MM.1S (cell line): ENCODE measurements at regions not wholly inside any gene's neighbourhood (a gene's known extent, or its start where the extent isn't known, plus 50 kb on each side); places are given as distances from the start of the nearest gene placed in this dataset.

ENCODE experiments used
- DNase-seq: peaks from one replicate; pipeline ENCODE4 v3.0.0-alpha.2; 2015
- H2AFZ ChIP-seq: fragments of 300-600 bp; sonication (generic); 2 replicates; pipeline ENCODE4 v1.6.0; 2016; ENCODE audit warnings: antibody characterized with exemption, low read length
- H3F3A ChIP-seq: fragments of 300-600 bp; sonication (generic); 2 replicates; pipeline ENCODE4 v1.6.1; 2016; ENCODE audit warnings: mild to moderate bottlenecking, antibody characterized with exemption, low read length, moderate library complexity, mixed read lengths; ENCODE audit not compliant: insufficient read depth
- H3K27ac ChIP-seq: fragments of 300-600 bp; sonication (generic); 2 replicates; pipeline ENCODE4 v1.5.1; 2016; ENCODE audit warnings: mild to moderate bottlenecking, low read length
- H3K27me3 ChIP-seq: fragments of 300-600 bp; sonication (generic); replicated peaks from 2 replicates; pipeline ENCODE4 v1.6.0; 2016; ENCODE audit warnings: low read length; ENCODE audit not compliant: insufficient read depth
- H3K36me3 ChIP-seq: fragments of 300-600 bp; sonication (generic); replicated peaks from 2 replicates; pipeline ENCODE4 v1.6.1; 2016; ENCODE audit warnings: mild to moderate bottlenecking, low read length, mixed read lengths; ENCODE audit not compliant: insufficient read depth
- H3K4me1 ChIP-seq: fragments of 300-600 bp; sonication (generic); 2 replicates; pipeline ENCODE4 v1.6.1; 2016; ENCODE audit warnings: low read length, mixed read lengths
- H3K4me2 ChIP-seq: fragments of 300-600 bp; sonication (generic); 2 replicates; pipeline ENCODE4 v1.6.0; 2016; ENCODE audit warnings: low read depth, low read length
- H3K4me3 ChIP-seq: fragments of 300-600 bp; sonication (generic); 2 replicates; pipeline ENCODE4 v1.5.1; 2016; ENCODE audit warnings: low read length, mixed read lengths
- H3K79me2 ChIP-seq: fragments of 300-600 bp; sonication (generic); 2 replicates; pipeline ENCODE4 v1.6.1; 2016; ENCODE audit warnings: mixed run types, low read length, mixed read lengths
- H3K9ac ChIP-seq: fragments of 300-600 bp; sonication (generic); 2 replicates; pipeline ENCODE4 v1.6.1; 2016; ENCODE audit warnings: low read length, mixed read lengths
- H3K9me2 ChIP-seq: fragments of 300-600 bp; sonication (generic); replicated peaks from 2 replicates; pipeline ENCODE4 v1.6.1; 2016; ENCODE audit warnings: mild to moderate bottlenecking, low read length, mixed read lengths; ENCODE audit not compliant: insufficient read depth
- H3K9me3 ChIP-seq: fragments of 300-600 bp; sonication (generic); replicated peaks from 2 replicates; pipeline ENCODE4 v1.6.1; 2016; ENCODE audit warnings: mild to moderate bottlenecking, low read length, mixed read lengths; ENCODE audit not compliant: insufficient read depth
- H4K20me1 ChIP-seq: fragments of 300-600 bp; sonication (generic); 2 replicates; pipeline ENCODE4 v1.6.1; 2016; ENCODE audit warnings: mild to moderate bottlenecking, low read length, moderate library complexity, mixed read lengths; ENCODE audit not compliant: insufficient read depth
- CTCF ChIP-seq: fragments of 300-600 bp; sonication (generic); IDR thresholded peaks from 2 replicates; pipeline ENCODE4 v1.5.1; 2016; ENCODE audit warnings: antibody characterized with exemption, low read length, mixed read lengths
- EZH2 ChIP-seq: fragments of 300-600 bp; sonication (generic); optimal IDR thresholded peaks from 2 replicates; pipeline ENCODE3; 2017; ENCODE audit warnings: low read depth, mild to moderate bottlenecking, antibody characterized with exemption, low read length, mixed read lengths
- EZH2phosphoT487 ChIP-seq: fragments of 300-600 bp; sonication (generic); IDR thresholded peaks from 2 replicates; pipeline ENCODE4 v1.6.1; 2018; ENCODE audit warnings: antibody characterized with exemption, low read length

DNA sequence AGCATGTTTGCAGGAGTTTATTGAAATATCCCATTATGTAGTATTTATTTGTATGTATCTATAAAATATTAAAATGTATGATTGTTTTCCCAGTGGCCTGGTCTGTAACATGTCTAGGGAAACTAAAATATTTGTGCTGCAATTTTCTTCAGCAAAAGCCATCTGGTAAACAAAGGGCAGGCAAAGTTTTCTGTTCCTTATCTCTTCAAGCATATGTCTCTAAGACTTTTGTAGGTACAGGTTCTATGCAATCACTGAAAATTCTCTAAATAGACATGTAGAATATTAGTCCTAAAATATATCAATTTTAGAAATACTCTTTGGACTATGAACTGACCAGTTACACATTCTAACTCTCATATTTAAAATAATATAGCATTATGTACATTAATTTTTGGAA is 585.8 kb upstream of the RGS18 start:
- no peak for TF ChIP-seq EZH2phosphoT487
- no peaks in the 10 kb centered on the region for H4K20me1 ChIP-seq
- no peak for DNase-seq
- H3K79me2 ChIP-seq, result no peaks in the 10 kb centered on the region
- H3K4me1 ChIP-seq, result no peaks in the 10 kb centered on the region
- H3K4me3 ChIP-seq, result no peak overlapping the region
- no peaks in the 10 kb centered on the region for H3F3A ChIP-seq
- no peaks in the 10 kb centered on the region for H3K9me2 ChIP-seq
- H3K9me3 ChIP-seq, result no peaks in the 10 kb centered on the region
- no peak overlapping the region for H3K9ac ChIP-seq
- no peak overlapping the region for H3K27ac ChIP-seq
- no peaks in the 10 kb centered on the region for H3K36me3 ChIP-seq
- no peak overlapping the region for H2AFZ ChIP-seq
- no peak overlapping the region for H3K4me2 ChIP-seq
- no peaks in the 10 kb centered on the region for H3K27me3 ChIP-seq

GRCh38 chr1:191575180-191575579 is 583.1 kb upstream of the RGS18 start:
- Histone ChIP-seq H4K20me1 (no peaks in the 10 kb centered on the region), H3K4me1 (no peaks in the 10 kb centered on the region), H3K36me3 (no peaks in the 10 kb centered on the region), H3K4me3 (no peak overlapping the region), H3K27me3 (no peaks in the 10 kb centered on the region), H3K9me3 (no peaks in the 10 kb centered on the region), H3K9me2 (no peaks in the 10 kb centered on the region), H3K27ac (no peak overlapping the region), H3K79me2 (no peaks in the 10 kb centered on the region), H3F3A (no peaks in the 10 kb centered on the region), H2AFZ (no peak overlapping the region), H3K4me2 (no peak overlapping the region), H3K9ac (no peak overlapping the region)
- DNase-seq, result no peak
- no peak for TF ChIP-seq EZH2phosphoT487
- no peak for TF ChIP-seq CTCF
- no peak for TF ChIP-seq EZH2

DNA sequence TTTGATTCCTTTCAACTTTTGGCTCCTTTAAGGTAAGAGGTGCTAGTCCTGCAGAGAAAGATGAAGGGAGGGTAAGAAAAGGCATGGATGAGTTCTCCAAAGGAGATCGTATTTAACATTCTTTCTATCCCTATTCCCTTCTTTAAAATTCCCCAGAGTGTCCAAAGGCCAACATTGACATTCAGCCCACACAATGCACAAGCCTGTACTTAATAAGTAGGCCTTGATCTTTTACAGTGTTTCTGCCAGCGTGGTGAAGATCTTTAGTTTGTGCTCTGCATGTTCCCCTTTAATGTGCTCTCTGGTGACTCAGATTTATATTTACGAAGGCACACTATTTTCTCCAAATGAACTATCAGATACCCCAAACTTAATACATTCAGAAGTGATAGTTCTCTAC is 582.5 kb upstream of the RGS18 start:
- TF ChIP-seq EZH2phosphoT487 (no peak), CTCF (no peak), EZH2 (no peak)
- no peaks in the 10 kb centered on the region for H3K4me1 ChIP-seq
- no peaks in the 10 kb centered on the region for H3K36me3 ChIP-seq
- H3K27ac ChIP-seq, result no peak overlapping the region
- H2AFZ ChIP-seq, result no peak overlapping the region
- no peaks in the 10 kb centered on the region for H3K9me2 ChIP-seq
- H3K27me3 ChIP-seq, result no peaks in the 10 kb centered on the region
- no peak for DNase-seq
- no peaks in the 10 kb centered on the region for H4K20me1 ChIP-seq
- H3K4me3 ChIP-seq, result no peak overlapping the region
- no peaks in the 10 kb centered on the region for H3K79me2 ChIP-seq
- no peak overlapping the region for H3K9ac ChIP-seq
- H3K9me3 ChIP-seq, result no peaks in the 10 kb centered on the region
- no peak overlapping the region for H3K4me2 ChIP-seq
- H3F3A ChIP-seq, result no peaks in the 10 kb centered on the region

DNA sequence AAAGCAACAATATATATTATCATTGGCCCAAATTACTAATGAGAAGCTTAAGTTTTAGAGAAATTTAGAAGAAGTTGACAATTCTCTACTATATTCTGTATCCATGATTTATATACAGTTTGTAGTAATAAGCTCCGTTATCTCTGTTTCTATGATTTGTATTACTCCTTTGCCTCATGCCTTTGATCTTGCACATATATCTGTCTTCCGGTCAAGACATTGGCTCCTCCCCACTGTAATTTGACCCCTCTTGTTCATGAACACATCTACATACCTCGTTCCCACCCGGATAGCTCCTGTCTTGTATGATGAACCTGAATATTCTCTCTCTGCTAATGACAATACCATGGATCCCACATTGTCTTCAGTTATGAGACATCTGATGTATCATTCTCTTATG is 581.0 kb upstream of the RGS18 start:
- Histone ChIP-seq H3K27me3 (no peaks in the 10 kb centered on the region), H3K79me2 (no peaks in the 10 kb centered on the region), H3K9me2 (no peaks in the 10 kb centered on the region), H3K9me3 (no peaks in the 10 kb centered on the region), H3K27ac (no peak overlapping the region), H4K20me1 (no peaks in the 10 kb centered on the region), H3K4me1 (peaks cover 4% of the 10 kb centered on the region; the same call in 1 of the 2 replicates), H2AFZ (no peak overlapping the region), H3K4me3 (no peak overlapping the region), H3K36me3 (no peaks in the 10 kb centered on the region), H3K4me2 (no peak overlapping the region), H3K9ac (no peak overlapping the region), H3F3A (no peaks in the 10 kb centered on the region)
- DNase-seq, result no peak
- no peak for TF ChIP-seq EZH2
- TF ChIP-seq EZH2phosphoT487, result no peak
- no peak for TF ChIP-seq CTCF
